A673 (cell line): ENCODE measurements at regions not wholly inside any gene's neighbourhood (a gene's known extent, or its start where the extent isn't known, plus 50 kb on each side); places are given as distances from the start of the nearest gene placed in this dataset.

ENCODE experiments used
- CTCF ChIP-seq: fragments of 300-800, 200-600 bp; sonication (generic); conservative IDR thresholded peaks from 2 replicates; pipeline ENCODE4 v1.5.1; 2017; ENCODE audit warnings: low read depth, mild to moderate bottlenecking, antibody characterized with exemption, low read length, moderate library complexity, mixed read lengths
- EZH2 ChIP-seq: fragments of 200-600 bp; sonication (generic); IDR thresholded peaks from 2 replicates; pipeline ENCODE4 v1.6.1; 2017; ENCODE audit warnings: borderline replicate concordance, low read depth, mild to moderate bottlenecking, mixed read lengths, antibody characterized with exemption, low read length; ENCODE audit not compliant: poor library complexity, severe bottlenecking

- TF ChIP-seq CTCF = no peak
- TF ChIP-seq EZH2 = no peak
Observed at GRCh38 chr10:111724121-111724520, 459.4 kb downstream of the GPAM start.
